ENCODE measurements at regions not wholly inside any gene's neighbourhood (a gene's known extent, or its start where the extent isn't known, plus 50 kb on each side); places are given as distances from the start of the nearest gene placed in this dataset.
A peak's percentile ranks its signal among the peaks of the same experiment; 100 is the strongest.

GRCh38 chr11:47928426-47928825 is 51.9 kb upstream of the PTPRJ start:
- Histone ChIP-seq H3K36me3 (ENCODE audit: control insufficient read depth, insufficient read depth, low read length) (no peaks in the 10 kb centered on the region), H3K27ac (ENCODE audit: extremely low read depth, low read depth, low read length) (no peak overlapping the region), H3K4me2 (ENCODE audit: insufficient read depth, low read length) (no peak overlapping the region), H3K9me3 (replicated peaks; ENCODE audit: control insufficient read depth, insufficient read depth, low read depth, low read length) (no peaks in the 10 kb centered on the region), H3K9ac (ENCODE audit: insufficient read depth in 1 of 2, low read depth in 2 of 2, low read length in 2 of 2) (no peak overlapping the region), H3K79me2 (ENCODE audit: control insufficient read depth, insufficient read depth, low read length) (no peaks in the 10 kb centered on the region), H4K20me1 (replicated peaks; ENCODE audit: control insufficient read depth, insufficient read depth, low read length) (no peaks in the 10 kb centered on the region), H3K4me3 (no peak overlapping the region), H3K27me3 (ENCODE audit: control insufficient read depth in 2 of 2, insufficient read depth in 2 of 2, low read length in 2 of 2) (no peaks in the 10 kb centered on the region), H3K4me1 (replicated peaks in 1 of 2; ENCODE audit: control insufficient read depth in 2 of 2, insufficient read depth in 2 of 2, low read length in 2 of 2) (peaks cover 0 to 4% of the 10 kb centered on the region in 2 experiments; a peak in 3 of 5 replicates), H2AFZ (ENCODE audit: low read depth, low read length) (peak overlapping the region; percentile 79), H3K9me1 (ENCODE audit: control insufficient read depth, insufficient read depth, low read length) (no peaks in the 10 kb centered on the region)
- DNase-seq (ENCODE audit: extremely low read depth in 1 of 4, low spot score in 3 of 4) = no peak
- no peak for FAIRE-seq
- ChIA-PET POLR2A (interaction anchor here (0.7 to 1.6 kb wide), 3 partner anchors 9 to 171 kb away, joined by 3 to 4 read pairs (median 3); no protein-coding TSS in a partner anchor), CTCF (ENCODE audit: low intra/inter-chr PET ratio) (no interaction called here)
- intact Hi-C loops (cut with micrococcal nuclease) = no loop called here
- TF ChIP-seq POLR2A (conservative IDR thresholded peaks at IDR 0.05) (no peak), ZNF280B (CRISPR knock-in tag; IDR thresholded peaks at IDR 0.05) (no peak), L3MBTL2 (IDR thresholded peaks at IDR 0.05) (no peak), GTF2E2 (tag; IDR thresholded peaks at IDR 0.05) (no peak), MAFF (IDR thresholded peaks at IDR 0.05; ENCODE audit: low read length) (no peak), NR3C1 (CRISPR knock-in tag; IDR thresholded peaks at IDR 0.05) (no peak)
- 33% methylated on average over 5 of the region's 5 CpGs for WGBS (ENCODE audit: insufficient coverage, low coverage, missing lambda C conversion rate)
- BruUV-seq (replicated peaks) = no TSS peak
- in situ Hi-C loops (cut with MboI) = no loop called here
- ATAC-seq = peak; percentile 32

Measured in K562 (cell line).